GM12864 (cell line): ENCODE measurements at regions not wholly inside any gene's neighbourhood (a gene's known extent, or its start where the extent isn't known, plus 50 kb on each side); places are given as distances from the start of the nearest gene placed in this dataset.

Source experiments
- DNase-seq: peaks from one replicate; pipeline ENCODE4 v3.0.0-alpha.2; 2011; ENCODE audit warnings: low read depth
- H3K4me3 ChIP-seq: 2 replicates; pipeline ENCODE4 v1.5.1; 2011; ENCODE audit warnings: mild to moderate bottlenecking, low read depth, low read length, control low read depth
- TF ChIP-seq, protein P1 (sequence below): IDR thresholded peaks from 2 replicates; pipeline ENCODE4 v1.5.1; 2011; ENCODE audit warnings: low read depth, mild to moderate bottlenecking, moderate library complexity, low read length, control low read depth, inconsistent platforms; ENCODE audit errors: missing control alignments

DNA sequence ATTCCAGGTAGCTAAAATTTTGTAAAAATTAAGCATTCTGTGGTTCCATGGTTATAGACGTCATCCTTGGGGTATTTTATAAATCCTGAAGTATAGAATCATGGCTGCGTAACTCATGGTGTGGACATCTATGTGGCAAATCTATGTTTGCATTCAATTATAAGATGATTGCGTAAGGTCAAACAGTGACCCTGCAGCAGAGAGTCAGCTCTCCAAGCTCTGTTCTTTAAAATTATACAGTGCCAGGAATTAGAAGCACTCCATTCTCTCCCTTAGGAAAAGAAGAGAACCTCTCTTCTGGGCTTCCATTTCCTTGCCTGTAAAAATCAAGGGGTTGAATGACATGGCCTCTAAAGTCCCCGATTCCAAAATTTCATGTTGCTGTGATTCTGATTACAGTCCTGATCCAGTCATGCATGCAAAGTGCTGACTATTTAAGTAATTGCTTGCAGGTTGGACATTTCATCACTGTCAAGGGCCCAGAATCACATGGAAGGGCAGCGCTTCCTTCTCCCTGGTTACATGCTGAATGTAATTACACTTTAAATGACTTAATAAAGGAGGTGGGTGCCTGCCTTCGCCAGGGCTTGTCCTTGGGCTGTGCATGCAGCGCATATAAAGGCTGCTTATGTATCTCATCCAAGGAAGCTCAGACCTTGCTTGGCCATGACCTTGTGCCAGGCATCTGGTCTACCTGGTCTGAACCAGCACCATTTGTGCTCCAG lies 550.7 kb downstream of the TYW1 start:
- no peak overlapping the region for H3K4me3 ChIP-seq
- TF ChIP-seq, protein P1, sequence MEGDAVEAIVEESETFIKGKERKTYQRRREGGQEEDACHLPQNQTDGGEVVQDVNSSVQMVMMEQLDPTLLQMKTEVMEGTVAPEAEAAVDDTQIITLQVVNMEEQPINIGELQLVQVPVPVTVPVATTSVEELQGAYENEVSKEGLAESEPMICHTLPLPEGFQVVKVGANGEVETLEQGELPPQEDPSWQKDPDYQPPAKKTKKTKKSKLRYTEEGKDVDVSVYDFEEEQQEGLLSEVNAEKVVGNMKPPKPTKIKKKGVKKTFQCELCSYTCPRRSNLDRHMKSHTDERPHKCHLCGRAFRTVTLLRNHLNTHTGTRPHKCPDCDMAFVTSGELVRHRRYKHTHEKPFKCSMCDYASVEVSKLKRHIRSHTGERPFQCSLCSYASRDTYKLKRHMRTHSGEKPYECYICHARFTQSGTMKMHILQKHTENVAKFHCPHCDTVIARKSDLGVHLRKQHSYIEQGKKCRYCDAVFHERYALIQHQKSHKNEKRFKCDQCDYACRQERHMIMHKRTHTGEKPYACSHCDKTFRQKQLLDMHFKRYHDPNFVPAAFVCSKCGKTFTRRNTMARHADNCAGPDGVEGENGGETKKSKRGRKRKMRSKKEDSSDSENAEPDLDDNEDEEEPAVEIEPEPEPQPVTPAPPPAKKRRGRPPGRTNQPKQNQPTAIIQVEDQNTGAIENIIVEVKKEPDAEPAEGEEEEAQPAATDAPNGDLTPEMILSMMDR = no peak
- no peak for DNase-seq

DNA sequence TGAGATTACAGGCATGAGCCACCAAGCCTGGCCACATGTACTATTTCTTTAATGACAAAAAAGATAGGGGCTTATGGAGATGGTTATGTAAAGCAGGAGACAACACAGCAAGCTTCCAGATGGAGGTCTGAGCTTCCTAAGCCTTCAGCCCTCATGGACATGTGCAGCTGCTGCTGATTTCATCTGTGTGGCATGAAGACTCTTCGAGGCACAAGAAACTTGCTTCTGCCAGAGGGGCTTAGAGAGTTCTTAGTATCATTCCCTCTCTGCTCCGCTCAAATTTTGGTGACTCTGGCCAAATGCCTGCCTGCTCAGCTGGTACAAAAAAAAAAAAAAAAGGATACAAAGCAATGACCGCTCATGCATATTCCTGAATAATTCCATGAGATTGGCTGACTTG lies 552.5 kb downstream of the TYW1 start:
- TF ChIP-seq, protein P1 = no peak
- DNase-seq = no peak
- no peak overlapping the region for H3K4me3 ChIP-seq

DNA sequence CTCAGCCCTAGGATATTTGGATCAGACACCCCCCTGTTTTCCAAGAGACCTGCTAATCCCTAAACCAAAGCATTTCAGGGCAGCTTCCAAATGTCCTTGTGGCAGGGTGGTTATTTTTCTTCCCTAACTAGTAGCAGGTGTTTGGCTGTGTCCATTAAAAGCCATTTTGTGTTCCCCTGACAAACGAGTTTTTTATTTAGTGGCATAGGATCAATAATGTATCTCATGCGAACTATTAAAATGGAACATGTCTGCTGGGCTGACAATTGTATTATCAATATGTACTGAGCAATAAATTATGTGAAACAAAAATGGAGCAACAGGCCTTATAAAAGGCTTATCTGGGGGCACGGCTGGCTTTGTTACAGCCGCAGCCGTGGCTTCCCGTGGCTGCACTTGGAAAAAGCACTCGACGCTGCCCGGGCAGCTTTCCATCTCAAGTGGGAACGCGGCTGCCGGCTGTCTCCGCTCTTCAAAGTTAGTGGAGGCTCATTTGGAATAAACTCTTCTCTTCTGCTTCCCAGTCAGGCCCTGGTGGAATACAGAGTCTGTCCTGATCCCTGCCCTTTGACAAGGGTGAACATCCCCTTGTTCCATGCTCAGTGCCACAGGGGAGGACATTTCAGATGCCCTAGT lies 554.3 kb downstream of the TYW1 start:
- DNase-seq = no peak
- TF ChIP-seq, protein P1 = no peak
- no peak overlapping the region for H3K4me3 ChIP-seq

DNA sequence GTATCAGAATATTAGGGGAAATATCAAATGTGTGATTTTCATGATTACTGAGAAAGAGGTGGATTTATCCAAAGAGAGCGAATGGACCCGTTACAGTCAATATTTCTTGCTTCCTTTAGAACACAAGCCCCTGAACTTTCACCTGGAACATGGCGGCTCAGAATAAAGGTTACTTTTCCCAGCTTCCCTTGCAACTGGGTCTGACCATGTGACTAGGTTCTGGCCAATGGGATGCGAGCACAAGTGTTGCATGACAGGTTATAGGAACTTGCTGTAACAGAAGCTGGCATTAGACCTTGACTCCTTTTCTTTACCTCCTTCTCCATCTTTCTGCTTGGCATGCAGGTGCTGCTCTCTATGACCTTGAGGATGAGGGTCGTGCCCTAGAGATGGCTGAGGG lies 556.1 kb downstream of the TYW1 start:
- TF ChIP-seq, protein P1 = no peak
- DNase-seq = no peak
- no peak overlapping the region for H3K4me3 ChIP-seq

DNA sequence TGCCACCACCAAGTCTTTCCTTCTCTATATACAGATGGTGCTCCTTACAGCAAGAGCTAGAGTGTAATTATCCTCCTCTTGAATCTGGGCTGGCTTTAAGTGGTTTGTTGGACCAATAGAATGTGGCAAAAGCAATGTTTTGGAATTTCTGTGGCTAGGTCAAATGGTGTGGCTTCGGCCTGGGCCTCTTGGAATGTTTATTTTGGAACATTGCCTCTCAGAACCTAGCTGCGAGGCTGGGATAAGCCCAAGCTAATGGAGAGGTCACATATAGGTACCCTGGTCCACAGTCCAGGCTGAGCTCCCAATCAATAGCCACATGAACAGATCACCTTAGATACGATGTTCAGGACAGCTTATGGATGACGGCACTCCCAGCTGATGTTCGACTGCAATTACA lies 556.7 kb downstream of the TYW1 start:
- TF ChIP-seq, protein P1 = no peak

DNA sequence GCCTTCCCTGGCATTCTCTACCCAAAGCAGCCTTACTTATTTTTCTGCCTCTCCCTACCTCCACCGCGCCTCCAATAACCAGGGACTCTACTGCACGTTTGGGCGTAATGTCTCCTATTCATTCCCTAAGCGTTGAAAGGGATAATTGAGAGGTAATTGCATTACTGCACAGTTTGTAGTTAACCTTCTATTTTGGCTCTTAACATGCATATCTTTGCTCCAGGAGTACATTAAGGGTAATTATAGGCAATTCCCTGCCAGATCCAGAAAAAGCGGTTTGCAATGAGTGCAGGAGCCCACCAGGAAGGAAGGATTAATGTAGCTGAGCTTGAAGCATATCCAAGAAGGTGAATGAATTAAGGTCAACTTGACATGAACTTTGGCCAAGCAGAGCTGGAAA lies 558.4 kb downstream of the TYW1 start:
- TF ChIP-seq, protein P1 = no peak
- no peak overlapping the region for H3K4me3 ChIP-seq
- DNase-seq = no peak

More for the DNA sequence above, 556.7 kb downstream of the TYW1 start:
- H3K4me3 ChIP-seq = no peak overlapping the region
- DNase-seq = no peak

DNA sequence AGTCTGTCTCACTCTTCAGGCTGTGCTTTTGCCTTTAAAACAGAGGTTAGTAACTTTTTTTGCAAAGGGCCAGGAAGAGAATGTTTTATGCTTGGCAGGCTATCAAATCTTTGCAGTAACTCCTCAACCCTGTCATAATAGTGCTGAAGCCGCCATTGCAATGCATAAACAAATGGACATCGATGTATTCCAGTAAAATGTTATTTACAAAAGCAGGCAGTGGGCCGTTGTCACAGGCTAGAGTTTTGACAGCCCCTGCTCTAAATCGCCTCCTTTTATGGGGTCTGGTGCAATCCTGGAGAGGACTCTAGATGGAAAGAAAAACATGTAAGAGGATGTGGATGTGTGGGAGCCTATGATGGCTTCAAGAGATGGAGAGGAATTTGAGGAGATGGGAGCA lies 568.3 kb downstream of the TYW1 start:
- TF ChIP-seq, protein P1 = no peak
- no peak for DNase-seq

More for the DNA sequence above, 568.3 kb downstream of the TYW1 start:
- H3K4me3 ChIP-seq = no peak overlapping the region
